ENCODE measurements at regions not wholly inside any gene's neighbourhood (a gene's known extent, or its start where the extent isn't known, plus 50 kb on each side); places are given as distances from the start of the nearest gene placed in this dataset.
"Not testable (repeated sequence)": the region's sequence is repeated elsewhere in the genome, so short reads cannot be mapped to it uniquely, and the experiment has no call there.

- ATAC-seq (no peak), DNase-seq (no peak)
- intact Hi-C loops (cut with micrococcal nuclease) = no loop called here
Observed at GRCh38 chr6:167684276-167685104, 142.2 kb upstream of the AFDN start.

GRCh38 chr6:167685654-167686053 is 141.1 kb upstream of the AFDN start:
- DNase-seq (no peak), ATAC-seq (no peak)
- intact Hi-C loops (cut with micrococcal nuclease) = no loop called here

GRCh38 chr6:167686204-167686893 is 140.4 kb upstream of the AFDN start:
- DNase-seq (no peak), ATAC-seq (no peak)
- intact Hi-C loops (cut with micrococcal nuclease) = no loop called here

GRCh38 chr6:167687116-167687725 is 139.5 kb upstream of the AFDN start:
- no peak for ATAC-seq
- no peak for DNase-seq
- intact Hi-C loops (cut with micrococcal nuclease) = no loop called here

GRCh38 chr6:167688123-167688522 is 138.6 kb upstream of the AFDN start:
- intact Hi-C loops (cut with micrococcal nuclease) = no loop called here
- DNase-seq (no peak), ATAC-seq (no peak)

GRCh38 chr6:167689278-167689677 is 137.4 kb upstream of the AFDN start:
- no peak for DNase-seq
- no peak for ATAC-seq
- intact Hi-C loops (cut with micrococcal nuclease) = no loop called here

- ATAC-seq (peak; percentile 39), DNase-seq (no peak)
- intact Hi-C loops (cut with micrococcal nuclease) = no loop called here
Observed at GRCh38 chr6:167689751-167690150, 137.0 kb upstream of the AFDN start.

GRCh38 chr6:167690167-167690922 is 136.4 kb upstream of the AFDN start:
- ATAC-seq; DNase-seq; intact Hi-C loops (cut with micrococcal nuclease): not testable (repeated sequence)

- ATAC-seq (no peak), DNase-seq (no peak)
- intact Hi-C loops (cut with micrococcal nuclease) = no loop called here
Observed at GRCh38 chr6:167690931-167691330, 135.8 kb upstream of the AFDN start.

GRCh38 chr6:167691533-167692312 is 135.0 kb upstream of the AFDN start:
- intact Hi-C loops (cut with micrococcal nuclease) = no loop called here
- ATAC-seq (no peak), DNase-seq (no peak)

- intact Hi-C loops (cut with micrococcal nuclease); DNase-seq; ATAC-seq: not testable (repeated sequence)
Observed at GRCh38 chr6:167693478-167693877, 133.2 kb upstream of the AFDN start.

- ATAC-seq = no peak
- intact Hi-C loops (cut with micrococcal nuclease) = no loop called here
- no peak for DNase-seq
Observed at GRCh38 chr6:167695831-167696230, 130.9 kb upstream of the AFDN start.

GRCh38 chr6:167696296-167696695 is 130.4 kb upstream of the AFDN start:
- intact Hi-C loops (cut with micrococcal nuclease) = no loop called here
- DNase-seq (no peak), ATAC-seq (no peak)

- intact Hi-C loops (cut with micrococcal nuclease) = no loop called here
- ATAC-seq (peak; percentile 17), DNase-seq (no peak)
Observed at GRCh38 chr6:167697316-167697715, 129.4 kb upstream of the AFDN start.

GRCh38 chr6:167698540-167698939 is 128.2 kb upstream of the AFDN start:
- DNase-seq (no peak), ATAC-seq (no peak)
- intact Hi-C loops (cut with micrococcal nuclease) = no loop called here

GRCh38 chr6:167699141-167699931 is 127.4 kb upstream of the AFDN start:
- intact Hi-C loops (cut with micrococcal nuclease) = no loop called here
- DNase-seq = peak; percentile 83
- ATAC-seq = peak; percentile 95

- no peak for ATAC-seq
- no peak for DNase-seq
- intact Hi-C loops (cut with micrococcal nuclease) = no loop called here
Observed at GRCh38 chr6:167700199-167700598, 126.5 kb upstream of the AFDN start.

GRCh38 chr6:167701010-167701409 is 125.7 kb upstream of the AFDN start:
- no peak for ATAC-seq
- intact Hi-C loops (cut with micrococcal nuclease) = no loop called here
- no peak for DNase-seq
